Activated naive CD4-positive, alpha-beta T cell treated with anti-CD3 and anti-CD28 coated beads, Interleukin-2, amount 50 U/mL, for 16 hours (primary cell): ENCODE measurements at regions not wholly inside any gene's neighbourhood (a gene's known extent, or its start where the extent isn't known, plus 50 kb on each side); places are given as distances from the start of the nearest gene placed in this dataset.
"Not testable (repeated sequence)": the region's sequence is repeated elsewhere in the genome, so short reads cannot be mapped to it uniquely, and the experiment has no call there.

ENCODE experiments used
- DNase-seq: peaks from one replicate; pipeline ENCODE4 v3.0.0-alpha.2; 2020

DNA sequence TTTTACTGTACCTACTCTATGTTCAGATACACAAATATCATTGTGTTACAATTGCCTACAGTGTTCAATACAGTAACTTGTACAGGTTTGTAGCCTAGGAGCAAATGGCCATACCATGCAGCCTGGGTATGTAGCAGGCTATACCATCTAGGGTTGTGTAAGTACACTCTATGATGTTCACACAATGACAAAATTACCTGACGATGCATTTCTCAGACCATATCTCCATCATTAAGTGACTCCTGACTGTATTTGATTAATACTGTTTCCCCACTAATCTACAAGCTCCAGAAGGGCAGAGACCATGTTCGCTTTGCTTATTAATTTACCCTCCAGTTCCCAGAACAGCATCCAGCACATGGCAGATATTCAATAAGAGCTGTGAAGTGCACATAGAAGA lies 372.2 kb downstream of the METTL4 start:
- no peak for DNase-seq

DNA sequence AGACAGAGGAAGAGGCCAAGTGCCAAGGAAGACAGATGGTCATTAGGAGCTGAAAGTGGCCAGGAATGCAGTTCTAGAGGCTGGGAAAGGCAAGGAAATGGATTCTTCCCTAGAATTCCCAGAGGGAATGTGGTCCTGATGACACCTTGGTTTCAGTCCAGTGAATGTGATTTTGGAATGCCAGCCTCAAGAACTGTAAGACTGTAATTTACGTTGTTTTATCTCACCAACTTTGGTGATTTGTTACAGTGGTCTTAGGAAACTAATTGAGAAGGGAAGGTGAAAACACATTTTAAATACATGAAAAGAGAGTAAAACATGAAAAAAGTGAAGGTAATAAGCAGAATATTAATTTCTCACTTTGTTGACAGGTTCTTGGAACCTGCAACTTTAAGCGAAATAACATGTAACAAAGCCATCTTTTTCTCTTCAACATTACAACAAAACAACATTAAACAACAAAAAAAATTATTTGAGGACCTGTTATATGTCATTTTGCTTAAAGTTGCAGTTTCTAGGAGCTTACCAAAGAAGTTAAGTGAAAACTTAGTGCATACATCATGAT lies 370.2 kb downstream of the METTL4 start:
- no peak for DNase-seq

DNA sequence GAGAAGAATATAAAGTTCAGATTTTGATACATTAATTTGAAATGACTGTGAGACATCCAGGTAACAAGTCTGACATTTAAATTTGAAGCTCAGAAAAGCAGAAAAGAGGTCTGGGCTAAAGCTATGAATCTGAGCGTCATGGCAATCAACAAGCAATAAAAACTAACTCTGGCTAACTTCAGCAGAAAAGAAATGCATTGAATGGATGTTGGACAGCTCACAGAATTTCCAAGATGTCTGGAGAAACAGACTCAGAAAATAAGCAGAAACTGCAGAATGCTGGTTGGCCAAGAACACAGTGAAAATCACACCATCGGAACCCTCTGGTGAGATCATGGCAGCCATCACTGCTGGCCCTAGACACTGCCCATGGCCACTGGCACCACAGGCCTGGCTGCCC lies 366.6 kb downstream of the METTL4 start:
- no peak for DNase-seq

DNA sequence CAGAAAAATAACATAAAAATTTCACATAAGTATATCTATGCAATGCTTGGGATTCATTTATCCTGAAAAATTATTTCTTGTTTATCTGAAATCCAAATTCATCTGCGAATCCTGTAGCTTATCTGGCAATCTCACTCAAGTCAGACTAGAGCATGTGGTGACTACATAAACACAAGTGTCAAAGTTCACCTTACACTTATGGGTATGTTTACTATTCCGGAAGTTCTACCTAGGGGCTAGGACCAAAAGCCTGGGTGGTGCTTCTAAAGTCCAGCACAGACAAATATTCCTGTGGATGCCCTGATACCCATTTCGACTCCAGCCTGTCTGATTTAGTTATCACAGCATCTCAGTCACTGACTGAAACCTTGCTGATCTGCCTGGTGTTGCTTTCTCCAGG lies 364.0 kb downstream of the METTL4 start:
- no peak for DNase-seq

DNA sequence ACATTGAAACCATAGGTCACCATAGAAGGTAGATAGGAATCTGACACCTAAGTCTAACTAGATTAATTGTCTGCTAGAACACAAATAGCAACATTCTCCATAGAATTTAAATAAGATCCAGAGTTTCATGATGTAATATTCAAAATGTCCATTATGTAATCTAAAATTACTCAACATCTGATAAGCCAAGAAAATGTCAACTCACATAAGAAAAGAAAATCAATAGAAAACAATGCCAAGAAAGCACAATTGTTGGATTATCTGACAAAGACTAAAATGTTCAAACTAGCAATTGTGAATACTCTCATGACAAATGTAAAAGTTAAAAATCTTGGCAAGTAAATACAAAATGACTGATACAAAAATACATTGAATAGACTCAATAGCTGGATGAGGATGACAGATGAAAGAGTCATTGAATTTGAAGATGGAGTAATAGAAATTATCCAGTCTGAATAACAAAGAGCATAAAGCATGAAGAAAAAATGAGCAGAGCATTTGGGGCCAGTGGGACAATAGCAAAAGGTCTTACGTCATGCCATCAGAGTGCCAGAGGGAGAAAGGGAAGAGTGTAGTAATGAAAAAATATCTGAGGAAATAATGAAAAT lies 358.6 kb downstream of the METTL4 start:
- no peak for DNase-seq

DNA sequence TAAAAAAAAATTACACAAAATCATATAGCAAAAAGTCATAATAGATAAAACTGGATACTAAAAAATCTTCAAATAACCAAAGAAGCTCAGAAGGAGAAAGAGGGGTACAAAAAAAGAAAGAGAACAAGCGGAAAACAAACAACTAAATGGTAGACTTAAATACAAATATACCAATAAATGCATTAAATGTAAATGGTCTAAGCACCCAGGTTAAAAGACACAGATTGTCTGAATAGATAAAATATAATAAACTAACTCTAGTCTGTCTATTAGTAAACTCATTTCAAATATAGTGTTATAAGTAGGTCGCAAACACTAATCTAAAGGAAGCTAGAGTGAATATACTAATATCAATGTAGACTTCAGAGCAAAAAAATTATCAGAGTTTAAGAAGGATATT lies 357.4 kb downstream of the METTL4 start:
- no peak for DNase-seq

DNA sequence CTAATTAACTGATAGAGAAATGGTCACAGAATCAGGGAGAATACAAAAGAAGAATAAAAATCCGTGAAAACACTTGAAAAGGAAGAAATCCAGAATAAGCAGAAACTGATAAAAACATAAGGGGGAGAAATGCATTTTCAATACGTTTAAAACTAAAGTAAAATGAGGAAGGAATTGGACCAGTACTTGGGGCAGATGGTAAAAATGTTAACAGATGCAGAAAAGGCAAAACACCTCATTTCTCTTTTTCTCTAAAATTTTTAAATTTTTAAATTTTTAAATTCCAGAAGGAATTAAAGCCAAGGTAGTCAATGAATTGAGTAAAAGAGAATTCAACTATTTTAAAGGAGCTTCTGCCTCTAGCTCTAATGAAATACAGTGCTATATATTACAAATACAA lies 353.9 kb downstream of the METTL4 start:
- no peak for DNase-seq

DNA sequence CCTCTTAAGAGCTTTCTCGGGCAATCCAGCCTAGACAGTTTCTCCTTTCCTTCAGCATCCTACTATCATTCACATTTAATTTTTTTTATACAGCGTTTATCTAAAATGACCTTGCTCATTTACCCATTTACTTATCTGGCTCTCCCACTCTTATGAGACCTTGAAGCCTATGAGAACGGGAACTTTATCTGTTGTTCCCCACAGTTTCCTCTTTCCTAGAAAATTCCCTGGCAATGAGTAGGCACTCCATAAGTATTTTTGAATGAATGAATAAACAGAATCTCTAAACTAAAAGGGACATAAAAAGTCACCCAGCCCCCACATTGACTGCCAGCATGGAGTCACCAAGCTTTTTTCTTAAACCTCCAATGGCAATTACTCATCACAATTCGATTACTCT lies 353.2 kb downstream of the METTL4 start:
- no peak for DNase-seq

DNA sequence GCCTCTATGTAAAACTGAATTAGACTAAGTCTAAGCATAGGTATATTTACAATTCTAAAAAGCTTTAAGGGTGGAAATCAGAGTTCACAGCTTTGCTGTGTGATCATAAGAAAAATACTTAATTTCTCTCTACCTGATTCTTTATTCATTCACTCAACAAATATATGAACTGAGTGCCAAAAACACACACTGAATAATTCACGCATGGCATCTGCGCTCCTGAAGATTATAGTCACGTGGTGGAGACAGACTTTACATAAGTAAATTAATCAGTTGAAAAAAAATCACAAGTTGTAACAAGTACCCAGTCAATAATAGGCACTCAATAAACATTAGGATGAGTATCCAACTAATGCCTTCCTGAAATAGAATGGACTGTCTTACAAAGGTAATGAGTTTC lies 351.6 kb downstream of the METTL4 start:
- no peak for DNase-seq

DNA sequence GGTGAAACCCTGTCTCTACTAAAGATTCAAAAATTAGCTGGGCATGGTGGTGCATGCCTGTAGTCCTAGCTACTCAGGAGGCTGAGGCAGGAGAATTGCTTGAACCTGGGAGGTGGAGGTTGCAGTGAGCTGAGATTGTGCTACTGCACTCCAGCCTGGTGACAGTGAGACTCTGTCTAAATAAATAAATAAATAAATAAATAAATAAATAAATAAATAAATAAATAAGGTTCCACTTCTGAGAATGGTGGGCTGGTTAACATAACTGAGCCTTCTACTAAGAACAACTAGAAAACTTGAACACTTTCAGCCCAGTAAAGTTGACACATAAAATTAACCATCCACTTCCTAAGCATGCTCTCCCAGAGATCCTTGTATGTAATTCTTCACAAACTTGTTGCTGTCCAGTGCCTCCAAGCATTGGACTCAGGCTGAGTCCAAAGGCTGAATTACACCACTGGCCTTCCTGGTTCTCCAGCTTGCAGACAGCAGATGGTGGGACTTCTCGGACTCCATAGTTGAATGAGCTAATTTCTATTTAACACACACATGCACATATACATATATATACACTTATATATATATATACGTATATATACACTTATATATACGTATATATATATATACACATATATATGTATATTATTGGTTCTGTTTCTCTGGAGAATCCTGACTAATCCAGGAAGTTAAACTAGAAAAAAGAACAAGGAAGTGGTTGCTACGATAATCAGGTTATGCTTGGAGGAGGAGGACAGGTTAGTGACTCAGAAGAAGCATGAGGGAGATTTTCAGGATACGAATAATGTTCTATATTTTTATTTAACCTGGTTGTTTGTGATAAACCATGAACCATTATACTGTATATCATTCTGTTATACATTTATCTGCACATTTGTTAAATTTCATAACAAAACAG lies 348.8 kb downstream of the METTL4 start:
- no peak for DNase-seq

DNA sequence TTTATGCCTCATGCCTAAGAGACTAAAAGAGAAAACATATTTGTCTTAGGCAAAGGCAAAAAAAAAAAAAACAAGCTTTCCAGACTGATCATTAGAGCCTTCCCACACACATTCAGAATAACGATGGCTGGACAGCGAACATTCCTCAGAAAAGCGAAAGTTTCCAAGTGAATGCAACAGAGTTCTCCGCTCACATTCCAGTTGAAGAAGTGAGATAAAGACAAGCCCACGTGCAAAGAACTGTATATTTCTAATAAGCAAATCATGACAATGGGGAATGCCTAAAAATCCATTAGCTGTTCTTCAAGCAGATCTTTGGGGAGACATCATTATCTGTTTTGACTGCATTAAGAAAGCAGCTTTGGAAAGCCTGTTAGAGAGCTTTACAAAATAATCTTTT lies 347.9 kb downstream of the METTL4 start:
- DNase-seq, result no peak

DNA sequence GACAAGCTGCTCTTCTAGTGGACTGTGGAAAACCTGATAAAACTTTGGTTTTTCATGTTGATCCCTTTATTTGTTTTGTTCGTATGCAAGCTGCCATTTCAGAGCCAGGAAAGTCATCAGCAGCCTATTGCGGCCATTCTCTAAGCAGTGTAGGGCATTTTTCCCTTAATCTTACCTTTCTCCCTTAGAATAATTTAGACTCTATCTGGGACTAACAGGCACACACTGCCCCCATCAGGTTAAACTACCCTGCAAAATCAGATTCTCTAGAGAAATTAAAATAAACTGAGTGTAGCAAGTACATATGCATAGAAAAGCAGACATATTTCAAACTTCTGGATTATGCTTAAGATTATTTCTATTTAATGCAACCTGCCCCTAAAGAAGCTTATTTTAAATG lies 347.5 kb downstream of the METTL4 start:
- DNase-seq, result no peak

DNA sequence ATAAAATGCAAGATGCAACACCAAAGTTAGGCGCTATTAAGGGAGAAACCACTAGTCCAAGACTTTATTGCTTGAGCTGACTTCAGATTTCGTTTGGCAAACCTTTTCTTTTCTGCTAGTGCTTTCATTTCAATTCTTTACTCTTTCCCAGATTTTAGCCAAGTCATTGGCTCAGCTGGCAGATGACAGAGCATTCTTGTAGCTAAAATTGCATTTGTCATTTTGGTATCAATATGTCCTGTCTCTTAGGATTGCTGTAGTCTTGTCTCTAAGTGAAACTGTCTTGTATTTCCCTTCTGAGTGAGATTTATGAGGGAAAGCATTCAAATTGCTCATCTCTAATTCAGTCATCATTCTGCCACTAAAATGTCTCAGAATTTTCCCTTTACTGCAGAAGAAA lies 335.1 kb downstream of the METTL4 start:
- DNase-seq, result no peak

DNA sequence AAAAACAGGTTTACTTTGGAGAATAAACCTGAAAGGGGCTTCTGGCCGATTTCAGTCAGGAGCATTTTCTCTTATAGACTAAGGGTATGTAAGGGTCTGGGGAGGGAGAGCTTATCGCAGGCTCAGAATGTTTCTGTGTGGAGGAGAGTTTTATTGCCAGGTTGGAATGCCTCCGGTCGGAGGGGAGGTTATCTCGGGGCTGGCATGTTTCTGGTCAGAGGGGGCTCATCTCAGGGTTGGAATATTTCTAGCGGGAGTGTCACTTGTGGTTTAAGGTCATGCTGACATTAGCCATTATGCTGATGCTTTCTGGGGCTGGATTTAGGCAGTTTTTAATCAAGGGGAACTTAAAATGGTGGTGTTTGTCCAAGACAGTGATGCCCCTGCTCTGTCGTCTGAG lies 333.6 kb downstream of the METTL4 start:
- no peak for DNase-seq

DNA sequence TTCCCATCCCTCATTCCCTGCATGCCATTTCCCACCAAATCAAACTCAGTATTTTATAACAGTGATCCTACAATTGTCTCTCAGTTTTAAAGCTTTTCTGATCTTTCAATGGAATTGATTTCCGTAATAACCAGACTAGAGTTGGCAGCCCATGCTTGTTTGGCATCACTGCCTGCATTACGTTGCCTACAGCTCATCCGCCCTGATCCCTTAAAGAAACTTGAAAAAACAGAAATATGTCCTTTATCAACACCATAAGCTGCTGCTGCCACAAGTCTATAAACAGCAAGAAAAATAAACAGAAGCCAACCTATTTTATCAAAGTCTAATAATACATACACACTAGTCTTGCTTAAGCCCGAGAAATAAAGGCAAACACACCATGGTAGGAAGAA lies 331.0 kb downstream of the METTL4 start:
- DNase-seq, result no peak

DNA sequence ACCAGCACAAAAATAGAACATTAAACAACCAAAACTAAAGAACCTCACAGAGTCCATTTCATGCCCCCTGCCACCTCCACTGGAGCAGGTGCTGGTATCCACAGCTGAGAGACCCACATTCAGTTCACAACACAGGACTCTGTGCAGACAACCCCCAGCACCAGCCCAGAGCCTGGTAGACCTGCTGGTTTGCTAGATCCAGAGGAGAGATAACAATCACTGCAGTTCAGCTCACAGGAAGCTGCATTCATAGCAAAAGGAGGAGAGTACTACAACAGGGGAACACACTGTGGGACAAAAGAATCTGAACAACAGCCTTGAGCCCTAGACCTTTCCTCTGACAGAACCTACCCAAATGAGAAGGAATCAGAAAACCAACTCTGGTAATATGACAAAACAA lies 326.7 kb downstream of the METTL4 start:
- no peak for DNase-seq

DNA sequence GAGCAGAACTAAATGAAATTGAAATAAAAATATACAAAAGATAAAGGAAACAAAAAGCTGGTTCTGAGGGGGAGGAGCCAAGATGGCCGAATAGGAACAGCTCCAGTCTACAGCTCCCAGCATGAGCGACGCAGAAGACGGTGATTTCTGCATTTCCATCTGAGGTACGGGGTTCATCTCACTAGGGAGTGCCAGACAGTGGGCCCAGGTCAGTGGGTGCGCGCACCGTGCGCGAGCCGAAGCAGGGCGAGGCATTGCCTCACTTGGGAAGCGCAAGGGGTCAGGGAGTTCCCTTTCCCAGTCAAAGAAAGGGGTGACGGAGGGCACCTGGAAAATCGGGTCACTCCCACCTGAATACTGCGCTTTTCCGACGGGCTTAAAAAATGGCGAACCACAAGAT lies 324.2 kb downstream of the METTL4 start:
- not testable (repeated sequence) for DNase-seq

DNA sequence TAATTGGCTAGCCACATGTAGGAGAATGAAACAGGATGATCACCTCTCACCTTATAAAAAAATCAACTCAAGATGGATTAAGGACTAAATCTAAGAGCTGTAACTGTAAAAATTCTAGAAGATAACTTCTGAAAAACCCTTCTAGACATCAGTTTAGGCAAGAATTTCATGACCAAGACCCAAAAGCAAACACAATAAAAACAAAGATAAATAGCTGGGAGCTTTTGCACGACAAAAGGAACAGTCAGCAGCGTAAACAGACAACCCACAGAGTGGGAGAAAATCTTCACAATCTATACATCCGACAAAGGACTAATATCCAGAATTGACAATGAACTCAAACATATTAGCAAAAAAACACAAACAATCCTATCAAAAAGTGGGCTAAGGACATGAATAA lies 316.3 kb downstream of the METTL4 start:
- DNase-seq, result no peak

DNA sequence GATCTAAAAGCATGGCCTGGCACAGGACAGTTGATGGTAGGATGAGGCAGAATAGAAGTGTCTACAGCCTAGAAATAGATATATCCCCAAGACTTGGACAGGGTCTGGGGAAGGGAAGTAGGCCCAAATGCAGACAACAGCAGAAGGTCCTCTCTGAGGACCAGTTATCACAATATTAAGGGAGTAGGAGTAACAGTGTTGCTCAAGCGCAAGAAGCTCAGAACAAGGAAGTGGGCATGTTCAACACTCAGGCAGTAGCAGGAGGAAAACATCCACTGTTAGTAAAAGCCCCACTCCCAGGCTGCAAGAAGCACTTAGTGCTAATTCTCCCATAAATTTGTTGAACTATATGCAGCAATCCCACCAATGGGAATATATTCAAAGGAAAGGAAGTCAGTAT lies 314.7 kb downstream of the METTL4 start:
- no peak for DNase-seq

DNA sequence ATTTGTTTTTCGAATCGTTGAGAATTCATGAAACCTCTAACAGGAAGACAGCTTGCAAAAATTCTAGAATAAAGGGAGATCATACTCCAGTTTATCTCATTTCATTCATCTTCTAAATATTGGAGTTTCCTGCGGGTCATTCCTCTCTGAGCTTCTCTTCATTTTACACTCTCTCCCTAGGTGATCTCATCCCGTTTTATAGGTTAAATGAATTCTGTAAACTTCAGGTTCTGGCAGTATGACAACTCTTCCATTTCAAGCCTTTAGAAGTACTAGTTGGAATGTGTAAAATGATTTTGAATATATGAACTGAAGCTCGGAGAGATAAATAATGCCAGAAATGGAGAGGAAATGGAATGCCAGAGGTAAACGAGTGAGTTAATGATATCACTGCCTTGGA lies 312.4 kb downstream of the METTL4 start:
- DNase-seq, result no peak

DNA sequence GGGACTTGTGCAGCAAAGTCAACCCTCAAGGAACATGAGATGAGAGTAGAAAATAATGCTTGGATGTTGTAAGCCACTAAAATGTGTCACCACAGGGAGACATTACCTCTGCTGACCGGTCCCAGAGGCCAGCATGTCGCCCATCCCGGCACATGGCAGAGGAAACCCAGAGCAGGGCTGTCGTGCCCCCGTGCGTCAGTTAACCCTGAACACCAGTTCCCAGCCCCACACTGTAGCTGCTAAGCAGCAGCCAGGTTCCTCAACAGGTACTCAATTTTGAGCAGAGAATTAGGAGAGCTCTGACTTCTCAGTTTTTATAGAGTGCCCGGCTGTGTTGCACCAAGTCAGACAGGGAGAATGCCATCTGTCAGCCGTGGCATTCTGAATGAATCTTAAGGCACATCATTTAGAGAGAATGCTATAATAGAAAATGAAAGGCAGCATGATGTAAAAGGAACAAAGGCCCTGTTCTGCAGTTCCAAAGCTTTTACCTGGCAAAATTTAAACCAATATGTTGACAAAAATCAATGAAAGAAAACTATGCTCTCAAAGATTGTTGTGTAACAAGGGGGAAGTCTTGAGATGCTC lies 307.9 kb downstream of the METTL4 start:
- DNase-seq, result no peak

DNA sequence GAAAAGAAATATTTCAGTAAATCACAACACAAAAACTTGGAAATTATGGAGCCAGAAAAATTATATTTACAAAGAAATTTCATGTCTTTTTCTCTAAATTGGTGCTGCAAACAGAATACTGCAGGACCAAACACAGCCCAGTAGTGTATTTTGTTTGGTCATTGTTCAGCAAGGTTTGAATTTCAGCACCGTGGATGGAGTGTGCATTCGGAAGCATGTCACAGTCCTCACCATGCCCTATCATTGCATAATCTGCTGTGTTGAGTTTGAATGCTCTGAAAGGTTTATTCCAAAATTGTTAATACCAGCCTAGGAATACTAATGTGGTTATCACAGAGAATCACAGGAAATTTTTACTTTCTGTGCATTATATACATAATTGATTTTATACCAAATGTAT lies 296.7 kb downstream of the METTL4 start:
- DNase-seq, result no peak

DNA sequence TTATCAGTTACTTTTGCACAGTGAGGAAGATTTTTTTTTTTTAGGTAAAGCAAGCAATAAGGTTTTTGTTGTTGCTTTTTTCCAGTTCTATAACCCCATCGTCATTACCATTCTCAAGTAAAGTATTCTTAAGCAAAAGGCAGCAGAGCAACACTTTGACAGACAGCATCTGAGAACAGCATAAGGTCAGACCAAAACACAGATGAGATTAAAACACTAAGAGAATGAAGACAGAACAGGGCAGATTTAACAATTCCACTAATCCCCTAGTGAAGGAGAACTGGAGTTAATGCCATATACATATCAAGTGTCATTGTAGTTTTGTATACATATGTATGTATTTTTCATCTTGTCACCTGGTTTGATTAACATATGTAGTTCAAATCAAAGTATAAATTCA lies 290.2 kb downstream of the METTL4 start:
- no peak for DNase-seq
